ENCODE measurements at regions not wholly inside any gene's neighbourhood (a gene's known extent, or its start where the extent isn't known, plus 50 kb on each side); places are given as distances from the start of the nearest gene placed in this dataset.

DNA sequence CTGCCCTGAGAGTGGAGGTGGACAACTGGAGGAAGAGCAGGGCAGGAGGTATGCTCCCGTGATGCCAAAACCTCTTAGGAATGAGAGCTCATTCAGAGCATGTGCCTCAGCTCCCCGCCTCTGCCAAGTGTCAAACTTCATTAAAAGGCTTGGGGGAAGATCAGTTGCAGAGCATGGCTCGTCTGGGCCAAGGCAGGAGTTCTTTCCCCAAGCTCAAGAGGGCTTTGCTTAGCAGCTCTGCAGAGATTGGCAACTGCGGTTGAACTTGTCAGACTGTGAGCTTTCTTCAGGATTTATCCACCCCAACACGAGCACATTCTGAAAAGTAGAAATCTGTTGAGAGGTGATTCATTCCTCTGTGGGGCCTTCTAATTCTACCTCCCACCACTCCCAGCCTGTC, 248.1 kb downstream of the HS3ST3A1 start:
- peak; percentile 20 to 63 (median 55) for DNase-seq
- TF ChIP-seq, protein P1, sequence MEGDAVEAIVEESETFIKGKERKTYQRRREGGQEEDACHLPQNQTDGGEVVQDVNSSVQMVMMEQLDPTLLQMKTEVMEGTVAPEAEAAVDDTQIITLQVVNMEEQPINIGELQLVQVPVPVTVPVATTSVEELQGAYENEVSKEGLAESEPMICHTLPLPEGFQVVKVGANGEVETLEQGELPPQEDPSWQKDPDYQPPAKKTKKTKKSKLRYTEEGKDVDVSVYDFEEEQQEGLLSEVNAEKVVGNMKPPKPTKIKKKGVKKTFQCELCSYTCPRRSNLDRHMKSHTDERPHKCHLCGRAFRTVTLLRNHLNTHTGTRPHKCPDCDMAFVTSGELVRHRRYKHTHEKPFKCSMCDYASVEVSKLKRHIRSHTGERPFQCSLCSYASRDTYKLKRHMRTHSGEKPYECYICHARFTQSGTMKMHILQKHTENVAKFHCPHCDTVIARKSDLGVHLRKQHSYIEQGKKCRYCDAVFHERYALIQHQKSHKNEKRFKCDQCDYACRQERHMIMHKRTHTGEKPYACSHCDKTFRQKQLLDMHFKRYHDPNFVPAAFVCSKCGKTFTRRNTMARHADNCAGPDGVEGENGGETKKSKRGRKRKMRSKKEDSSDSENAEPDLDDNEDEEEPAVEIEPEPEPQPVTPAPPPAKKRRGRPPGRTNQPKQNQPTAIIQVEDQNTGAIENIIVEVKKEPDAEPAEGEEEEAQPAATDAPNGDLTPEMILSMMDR (IDR thresholded peaks at IDR 0.05), result no peak
- TF ChIP-seq POLR2A (IDR thresholded peaks at IDR 0.05), result no peak
- Histone ChIP-seq H3K4me3 (no peak overlapping the region), H3K4me1 (peaks cover 0 to 11% (median 0%) of the 10 kb centered on the region in 12 donors), H3K27ac (peak overlapping the region in 1 of 12 donors; percentile 52), H3K36me3 (no peaks in the 10 kb centered on the region), H3K27me3 (no peaks in the 10 kb centered on the region), H3K9me3 (no peaks in the 10 kb centered on the region)
- 20 to 40% (median 27%) methylated on average over 5 of the region's 5 CpGs for WGBS, 4 donors
- intact Hi-C loops (cut with DNase I), result loop anchor here in 2 of 10 donors (5.0 to 10.0 kb wide), 2 partner anchors 61 to 64 kb away; no protein-coding TSS in a partner anchor
- ATAC-seq, result peak; percentile 64 to 83 (median 72)

DNA sequence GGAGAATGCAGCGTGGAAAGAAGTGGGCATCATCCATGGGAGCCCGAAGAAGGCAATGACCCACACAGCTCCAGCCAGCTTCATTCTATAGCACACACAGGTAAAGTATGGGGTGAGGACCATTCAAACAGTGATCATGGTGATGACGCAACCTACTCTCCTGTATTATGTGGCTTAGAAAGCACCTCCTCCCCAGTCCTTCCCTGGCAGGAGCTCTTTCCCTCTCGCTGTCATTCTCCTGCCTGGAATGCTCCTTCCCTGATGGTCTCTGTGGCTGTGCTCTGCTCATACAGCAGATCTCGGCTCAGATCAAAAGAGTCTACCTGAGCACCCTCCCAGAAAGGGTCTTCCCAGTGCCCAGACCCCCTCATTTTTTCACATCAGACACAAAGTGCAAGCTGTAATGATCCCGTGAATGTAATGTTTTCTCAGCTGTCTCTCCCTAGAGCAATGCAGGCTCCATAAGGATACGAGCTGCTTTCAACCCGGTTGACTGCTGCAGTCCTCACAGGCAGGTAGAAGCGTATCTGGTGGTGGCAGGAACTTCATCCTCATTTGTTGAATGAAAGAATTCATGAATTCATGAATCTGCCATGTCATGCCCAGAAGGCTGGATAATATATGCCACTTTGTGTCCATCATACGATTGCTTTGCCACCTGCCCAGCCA, 248.8 kb downstream of the HS3ST3A1 start:
- Histone ChIP-seq H3K27ac (no peak overlapping the region), H3K4me3 (no peak overlapping the region), H3K9me3 (no peaks in the 10 kb centered on the region), H3K4me1 (peaks cover 0 to 11% (median 0%) of the 10 kb centered on the region in 12 donors), H3K27me3 (no peaks in the 10 kb centered on the region), H3K36me3 (no peaks in the 10 kb centered on the region)
- DNase-seq, result no peak
- ATAC-seq, result peak in 1 of 4 donors; percentile 28
- intact Hi-C loops (cut with DNase I), result loop anchor here in 2 of 10 donors (5.0 to 10.0 kb wide), 2 partner anchors 62 to 64 kb away; no protein-coding TSS in a partner anchor
- WGBS, 4 donors, result 76 to 83% (median 82%) methylated on average over 10 of the region's 10 CpGs
- TF ChIP-seq POLR2A (IDR thresholded peaks at IDR 0.05), result no peak
- TF ChIP-seq, protein P1 (IDR thresholded peaks at IDR 0.05), result no peak

DNA sequence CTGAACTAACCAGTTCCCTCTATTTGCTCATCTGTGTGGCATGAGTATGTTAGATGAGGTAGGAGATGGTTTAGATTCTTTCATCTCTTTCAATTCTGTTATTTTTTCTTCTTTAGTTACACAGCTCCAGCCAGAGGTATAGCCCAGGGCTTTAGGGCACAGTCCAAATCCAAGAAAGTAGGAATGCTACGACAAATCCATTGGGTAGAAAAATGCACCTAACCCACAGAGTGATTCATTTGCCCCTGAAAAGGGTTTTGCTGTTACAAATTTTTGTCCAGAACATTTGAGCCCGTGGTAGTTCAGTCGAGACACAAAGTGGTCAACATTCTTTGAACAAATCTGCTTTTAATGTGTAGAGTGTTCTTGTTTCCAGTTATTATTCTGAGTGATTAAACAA, 250.7 kb downstream of the HS3ST3A1 start:
- ATAC-seq (no peak), DNase-seq (no peak)
- 62 to 87% (median 79%) methylated on average over 3 of the region's 3 CpGs for WGBS, 4 donors
- Histone ChIP-seq H3K36me3 (no peaks in the 10 kb centered on the region), H3K4me1 (peaks cover 0 to 11% (median 0%) of the 10 kb centered on the region in 12 donors), H3K9me3 (peaks cover 0 to 6% (median 0%) of the 10 kb centered on the region in 12 donors), H3K4me3 (no peak overlapping the region), H3K27ac (no peak overlapping the region), H3K27me3 (no peaks in the 10 kb centered on the region)
- intact Hi-C loops (cut with DNase I), result loop anchor here in 2 of 10 donors (5.0 to 10.0 kb wide), 2 partner anchors 64 to 66 kb away; no protein-coding TSS in a partner anchor
- TF ChIP-seq, protein P1 (IDR thresholded peaks at IDR 0.05), result no peak
- no peak for TF ChIP-seq POLR2A (IDR thresholded peaks at IDR 0.05)

DNA sequence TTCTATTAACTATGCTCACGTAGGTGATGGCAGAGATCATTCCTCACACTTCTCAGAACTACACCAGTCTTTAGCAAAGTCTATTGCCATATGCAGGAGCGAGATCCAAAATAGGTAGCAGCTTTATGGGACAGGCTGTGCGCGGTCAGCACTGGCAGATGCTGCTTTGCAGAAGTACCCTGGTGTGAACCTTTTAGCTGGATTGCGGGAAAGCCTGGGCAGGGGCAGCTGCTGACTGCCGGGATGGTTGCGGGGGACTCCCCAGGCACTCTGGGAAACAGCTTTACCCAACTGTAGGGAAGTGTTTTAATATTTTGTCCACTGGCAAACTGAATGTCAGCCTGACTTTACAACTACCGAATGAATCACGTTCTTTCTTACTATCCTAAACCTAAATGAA, 251.3 kb downstream of the HS3ST3A1 start:
- 82 to 90% (median 87%) methylated on average over 9 of the region's 9 CpGs for WGBS, 4 donors
- Histone ChIP-seq H3K27ac (no peak overlapping the region), H3K36me3 (no peaks in the 10 kb centered on the region), H3K4me3 (no peak overlapping the region), H3K9me3 (peaks cover 0 to 6% (median 0%) of the 10 kb centered on the region in 12 donors), H3K27me3 (no peaks in the 10 kb centered on the region), H3K4me1 (peaks cover 0 to 11% (median 0%) of the 10 kb centered on the region in 12 donors)
- TF ChIP-seq, protein P1 (IDR thresholded peaks at IDR 0.05), result no peak
- no peak for TF ChIP-seq POLR2A (IDR thresholded peaks at IDR 0.05)
- DNase-seq (no peak), ATAC-seq (no peak)
- intact Hi-C loops (cut with DNase I), result loop anchor here in 2 of 10 donors (5.0 to 10.0 kb wide), 2 partner anchors 64 to 67 kb away; no protein-coding TSS in a partner anchor

Data from heart left ventricle (tissue), 16 donors.